Suprapubic skin (tissue), 4 donors: ENCODE measurements at regions not wholly inside any gene's neighbourhood (a gene's known extent, or its start where the extent isn't known, plus 50 kb on each side); places are given as distances from the start of the nearest gene placed in this dataset.

Source experiments
- EP300 ChIP-seq: sonication (generic); formaldehyde crosslinking; IDR thresholded peaks from one replicate; pipeline ENCODE4 v1.6.1; 2017; ENCODE audit warnings: antibody characterized with exemption
- POLR2AphosphoS5 ChIP-seq, 3 donors: sonication (generic); formaldehyde crosslinking; IDR thresholded peaks; one replicate each; pipeline ENCODE4 v1.6.1; 2017; ENCODE audit warnings: antibody characterized with exemption in 3 of 3
- TF ChIP-seq, protein P1 (sequence below), 2 donors: fragments of 200-600 bp in 1 of 2; fragments of 450-650 bp in 1 of 2; sonication (generic) in 1 of 2; IDR thresholded peaks; one replicate each; pipeline ENCODE4 v1.5.1; 2016 to 2019; ENCODE audit warnings: antibody characterized with exemption in 2 of 2, mild to moderate bottlenecking in 1 of 2, moderate library complexity in 1 of 2

DNA sequence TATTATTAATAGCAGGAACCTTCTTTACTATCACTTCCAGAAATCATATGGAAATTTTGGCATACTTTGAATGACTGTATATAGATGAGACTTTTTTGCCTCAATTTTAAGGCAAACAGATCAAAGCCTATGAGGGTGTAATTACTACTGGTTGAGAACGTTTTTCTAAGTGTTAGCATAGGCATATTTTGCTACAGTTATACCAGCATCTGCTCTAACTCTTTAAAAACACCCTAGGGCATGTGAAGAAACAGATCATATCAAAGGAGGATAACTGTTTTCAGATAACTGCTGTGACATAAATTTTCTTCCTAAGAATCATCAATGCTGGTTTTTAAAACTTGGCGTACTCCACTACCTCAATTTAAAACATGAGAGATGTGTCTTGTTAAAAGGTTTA is 1155.3 kb downstream of the FSTL5 start:
- TF ChIP-seq EP300 (no peak), POLR2AphosphoS5 (IDR thresholded peaks at IDR 0.05) (no peak)
- TF ChIP-seq, protein P1, sequence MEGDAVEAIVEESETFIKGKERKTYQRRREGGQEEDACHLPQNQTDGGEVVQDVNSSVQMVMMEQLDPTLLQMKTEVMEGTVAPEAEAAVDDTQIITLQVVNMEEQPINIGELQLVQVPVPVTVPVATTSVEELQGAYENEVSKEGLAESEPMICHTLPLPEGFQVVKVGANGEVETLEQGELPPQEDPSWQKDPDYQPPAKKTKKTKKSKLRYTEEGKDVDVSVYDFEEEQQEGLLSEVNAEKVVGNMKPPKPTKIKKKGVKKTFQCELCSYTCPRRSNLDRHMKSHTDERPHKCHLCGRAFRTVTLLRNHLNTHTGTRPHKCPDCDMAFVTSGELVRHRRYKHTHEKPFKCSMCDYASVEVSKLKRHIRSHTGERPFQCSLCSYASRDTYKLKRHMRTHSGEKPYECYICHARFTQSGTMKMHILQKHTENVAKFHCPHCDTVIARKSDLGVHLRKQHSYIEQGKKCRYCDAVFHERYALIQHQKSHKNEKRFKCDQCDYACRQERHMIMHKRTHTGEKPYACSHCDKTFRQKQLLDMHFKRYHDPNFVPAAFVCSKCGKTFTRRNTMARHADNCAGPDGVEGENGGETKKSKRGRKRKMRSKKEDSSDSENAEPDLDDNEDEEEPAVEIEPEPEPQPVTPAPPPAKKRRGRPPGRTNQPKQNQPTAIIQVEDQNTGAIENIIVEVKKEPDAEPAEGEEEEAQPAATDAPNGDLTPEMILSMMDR (IDR thresholded peaks at IDR 0.05): no peak
